M059J (cell line): ENCODE measurements at regions not wholly inside any gene's neighbourhood (a gene's known extent, or its start where the extent isn't known, plus 50 kb on each side); places are given as distances from the start of the nearest gene placed in this dataset.

Source experiments
- DNase-seq: peaks from one replicate; pipeline ENCODE4 v3.0.0-alpha.2; 2012; ENCODE audit warnings: low read depth

GRCh38 chr2:219692521-219692920, 65.1 kb downstream of the SLC4A3 start:
- DNase-seq, result no peak

- no peak for DNase-seq
Measured at GRCh38 chr2:219695145-219695709, 67.8 kb downstream of the SLC4A3 start.

- DNase-seq, result no peak
Measured at GRCh38 chr2:219697811-219698747, 70.6 kb downstream of the SLC4A3 start.

- peak; percentile 41 for DNase-seq
Measured at GRCh38 chr2:219698748-219699439, 71.5 kb downstream of the SLC4A3 start.

GRCh38 chr2:219699440-219699821, 72.0 kb downstream of the SLC4A3 start:
- no peak for DNase-seq

GRCh38 chr2:219701847-219702634, 74.6 kb downstream of the SLC4A3 start:
- peak; percentile 63 for DNase-seq

GRCh38 chr2:219702796-219703545, 75.5 kb downstream of the SLC4A3 start:
- DNase-seq, result peak; percentile 29

GRCh38 chr2:219704878-219705277, 77.4 kb downstream of the SLC4A3 start:
- no peak for DNase-seq

- DNase-seq, result peak; percentile 92
Measured at GRCh38 chr2:219706823-219707281, 79.4 kb downstream of the SLC4A3 start.

- DNase-seq, result peak; percentile 93
Measured at GRCh38 chr2:219707496-219708285, 80.3 kb downstream of the SLC4A3 start.

GRCh38 chr2:219709331-219709761, 81.9 kb downstream of the SLC4A3 start:
- DNase-seq, result no peak

GRCh38 chr2:219713110-219713509, 85.7 kb downstream of the SLC4A3 start:
- DNase-seq, result peak; percentile 33

GRCh38 chr2:219714681-219715400, 87.4 kb downstream of the SLC4A3 start:
- no peak for DNase-seq

GRCh38 chr2:219718066-219718465, 90.6 kb downstream of the SLC4A3 start:
- no peak for DNase-seq

GRCh38 chr2:219719521-219719920, 92.1 kb downstream of the SLC4A3 start:
- no peak for DNase-seq

GRCh38 chr2:219720956-219721355, 93.5 kb downstream of the SLC4A3 start:
- DNase-seq, result no peak

- peak; percentile 96 for DNase-seq
Measured at GRCh38 chr2:219722276-219722879, 94.9 kb downstream of the SLC4A3 start.

GRCh38 chr2:219723311-219723710, 95.9 kb downstream of the SLC4A3 start:
- DNase-seq, result no peak

GRCh38 chr2:219724628-219725027, 97.2 kb downstream of the SLC4A3 start:
- DNase-seq, result no peak
